GM23338 (cell line): ENCODE measurements at regions not wholly inside any gene's neighbourhood (a gene's known extent, or its start where the extent isn't known, plus 50 kb on each side); places are given as distances from the start of the nearest gene placed in this dataset.

Source experiments
- ATAC-seq: fragments of 200-7000 bp; cut with Tn5 transposase; 3 replicates; pipeline ENCODE4 v1.9.1; 2020
- DNase-seq: peaks from one replicate; pipeline ENCODE4 v3.0.0-alpha.2; 2015; ENCODE audit warnings: low spot score
- H2AFZ ChIP-seq: fragments of 200-600 bp; sonication (generic); 2 replicates; pipeline ENCODE4 v1.8.0; 2016; ENCODE audit warnings: antibody characterized with exemption, mild to moderate bottlenecking, moderate library complexity
- H3F3A ChIP-seq: fragments of 200-600 bp; sonication (generic); replicated peaks from 2 replicates; pipeline ENCODE4 v1.8.0; 2017; ENCODE audit warnings: antibody characterized with exemption, mixed run types, low read depth
- H3K27ac ChIP-seq: fragments of 200-600 bp; sonication (generic); 2 replicates; pipeline ENCODE4 v1.6.1; 2016; ENCODE audit warnings: low read depth
- H3K27me3 ChIP-seq: fragments of 200-600 bp; sonication (generic); 2 replicates; pipeline ENCODE4 v1.8.0; 2016; ENCODE audit warnings: mild to moderate bottlenecking, mixed run types, moderate library complexity; ENCODE audit not compliant: insufficient read depth
- H3K36me3 ChIP-seq: fragments of 200-600 bp; sonication (generic); 2 replicates; pipeline ENCODE4 v1.8.0; 2016; ENCODE audit warnings: mild to moderate bottlenecking; ENCODE audit not compliant: insufficient read depth
- H3K4me1 ChIP-seq: fragments of 200-600 bp; sonication (generic); 2 replicates; pipeline ENCODE4 v1.8.0; 2016; ENCODE audit warnings: mild to moderate bottlenecking, moderate library complexity; ENCODE audit not compliant: insufficient read depth
- H3K4me2 ChIP-seq: fragments of 200-600 bp; sonication (generic); 2 replicates; pipeline ENCODE4 v1.7.1; 2017; ENCODE audit warnings: mixed run types
- H3K4me3 ChIP-seq: fragments of 200-600 bp; sonication (generic); 2 replicates; pipeline ENCODE4 v1.6.1; 2016; ENCODE audit warnings: mixed run types
- H3K79me2 ChIP-seq: fragments of 200-600 bp; sonication (generic); replicated peaks from 2 replicates; pipeline ENCODE4 v1.8.0; 2017; ENCODE audit warnings: mild to moderate bottlenecking; ENCODE audit not compliant: insufficient read depth
- H3K9me2 ChIP-seq: fragments of 200-600 bp; sonication (generic); 2 replicates; pipeline ENCODE4 v1.8.0; 2017; ENCODE audit not compliant: insufficient read depth
- H4K20me1 ChIP-seq: fragments of 200-600 bp; sonication (generic); replicated peaks from 2 replicates; pipeline ENCODE4 v1.8.0; 2017; ENCODE audit warnings: mild to moderate bottlenecking; ENCODE audit not compliant: insufficient read depth
- H3K27ac Mint-ChIP-seq: 2 replicates; pipeline ENCODE4 v1.8.0; 2020; ENCODE audit warnings: inconsistent platforms, mild to moderate bottlenecking, moderate library complexity, mixed read lengths
- H3K27me3 Mint-ChIP-seq: 3 replicates; pipeline ENCODE4 v1.8.0; 2022; ENCODE audit warnings: low read depth, mild to moderate bottlenecking, moderate library complexity, mixed read lengths, inconsistent platforms; ENCODE audit not compliant: insufficient read depth, poor library complexity
- H3K36me3 Mint-ChIP-seq: 3 replicates; pipeline ENCODE4 v1.8.0; 2021; ENCODE audit warnings: low read depth, mild to moderate bottlenecking, inconsistent platforms, moderate library complexity, mixed read lengths
- H3K4me1 Mint-ChIP-seq: 3 replicates; pipeline ENCODE4 v1.8.0; 2020; ENCODE audit warnings: mild to moderate bottlenecking, inconsistent platforms, mixed read lengths
- H3K4me3 Mint-ChIP-seq: 3 replicates; pipeline ENCODE4 v1.8.0; 2021; ENCODE audit warnings: moderate library complexity, mild to moderate bottlenecking, inconsistent platforms, mixed read lengths
- H3K9me3 Mint-ChIP-seq: 3 replicates; pipeline ENCODE4 v1.8.0; 2020; ENCODE audit warnings: moderate library complexity, mild to moderate bottlenecking, inconsistent platforms, mixed read lengths
- CREB1 ChIP-seq: fragments of 250-450 bp; sonication (Bioruptor Pico); IDR thresholded peaks from 2 replicates; pipeline ENCODE4 v1.5.0; 2020; ENCODE audit warnings: low read depth, mild to moderate bottlenecking, moderate library complexity
- ETS1 ChIP-seq: IDR thresholded peaks from 2 replicates; pipeline ENCODE4 v1.6.1; 2016; ENCODE audit warnings: antibody characterized with exemption
- EZH2 ChIP-seq: fragments of 200-600 bp; sonication (generic); IDR thresholded peaks from one replicate; pipeline ENCODE4 v1.8.0; 2017; ENCODE audit warnings: antibody characterized with exemption, mild to moderate bottlenecking, low read depth; ENCODE audit not compliant: unreplicated experiment
- EZH2phosphoT487 ChIP-seq: fragments of 200-600 bp; sonication (generic); IDR thresholded peaks from one replicate; pipeline ENCODE4 v1.8.1; 2018; ENCODE audit warnings: antibody characterized with exemption; ENCODE audit not compliant: unreplicated experiment
- JUNB ChIP-seq: IDR thresholded peaks from one replicate; pipeline ENCODE4 v1.6.1; 2016; ENCODE audit warnings: antibody characterized with exemption; ENCODE audit not compliant: unreplicated experiment
- POLR2AphosphoS5 ChIP-seq: IDR thresholded peaks from 2 replicates; pipeline ENCODE4 v1.6.1; 2016; ENCODE audit warnings: antibody characterized with exemption, low read depth
- STAT1 ChIP-seq: IDR thresholded peaks from one replicate; pipeline ENCODE4 v1.6.1; 2016; ENCODE audit warnings: antibody characterized with exemption; ENCODE audit not compliant: unreplicated experiment
- ZNF114 ChIP-seq: fragments of 250-450 bp; sonication (Bioruptor Pico); IDR thresholded peaks from 2 replicates; pipeline ENCODE4 v1.5.0; 2020; ENCODE audit warnings: mild to moderate bottlenecking, moderate library complexity
- ZNF331 ChIP-seq: fragments of 250-450 bp; sonication (Bioruptor Pico); IDR thresholded peaks from 2 replicates; pipeline ENCODE4 v1.5.0; 2020; ENCODE audit warnings: low read depth, mild to moderate bottlenecking, moderate library complexity
- TF ChIP-seq, protein P1 (sequence below): fragments of 250-450 bp; sonication (Bioruptor Pico); IDR thresholded peaks from 2 replicates; pipeline ENCODE4 v1.5.0; 2020; ENCODE audit warnings: mild to moderate bottlenecking, moderate library complexity
- TF ChIP-seq, protein P2 (sequence below): IDR thresholded peaks from one replicate; pipeline ENCODE4 v1.6.1; 2018; ENCODE audit warnings: antibody characterized with exemption; ENCODE audit not compliant: unreplicated experiment

GRCh38 chr9:11039006-11039405 is 426.2 kb upstream of the PTPRD start (continued):
- TF ChIP-seq, protein P1, sequence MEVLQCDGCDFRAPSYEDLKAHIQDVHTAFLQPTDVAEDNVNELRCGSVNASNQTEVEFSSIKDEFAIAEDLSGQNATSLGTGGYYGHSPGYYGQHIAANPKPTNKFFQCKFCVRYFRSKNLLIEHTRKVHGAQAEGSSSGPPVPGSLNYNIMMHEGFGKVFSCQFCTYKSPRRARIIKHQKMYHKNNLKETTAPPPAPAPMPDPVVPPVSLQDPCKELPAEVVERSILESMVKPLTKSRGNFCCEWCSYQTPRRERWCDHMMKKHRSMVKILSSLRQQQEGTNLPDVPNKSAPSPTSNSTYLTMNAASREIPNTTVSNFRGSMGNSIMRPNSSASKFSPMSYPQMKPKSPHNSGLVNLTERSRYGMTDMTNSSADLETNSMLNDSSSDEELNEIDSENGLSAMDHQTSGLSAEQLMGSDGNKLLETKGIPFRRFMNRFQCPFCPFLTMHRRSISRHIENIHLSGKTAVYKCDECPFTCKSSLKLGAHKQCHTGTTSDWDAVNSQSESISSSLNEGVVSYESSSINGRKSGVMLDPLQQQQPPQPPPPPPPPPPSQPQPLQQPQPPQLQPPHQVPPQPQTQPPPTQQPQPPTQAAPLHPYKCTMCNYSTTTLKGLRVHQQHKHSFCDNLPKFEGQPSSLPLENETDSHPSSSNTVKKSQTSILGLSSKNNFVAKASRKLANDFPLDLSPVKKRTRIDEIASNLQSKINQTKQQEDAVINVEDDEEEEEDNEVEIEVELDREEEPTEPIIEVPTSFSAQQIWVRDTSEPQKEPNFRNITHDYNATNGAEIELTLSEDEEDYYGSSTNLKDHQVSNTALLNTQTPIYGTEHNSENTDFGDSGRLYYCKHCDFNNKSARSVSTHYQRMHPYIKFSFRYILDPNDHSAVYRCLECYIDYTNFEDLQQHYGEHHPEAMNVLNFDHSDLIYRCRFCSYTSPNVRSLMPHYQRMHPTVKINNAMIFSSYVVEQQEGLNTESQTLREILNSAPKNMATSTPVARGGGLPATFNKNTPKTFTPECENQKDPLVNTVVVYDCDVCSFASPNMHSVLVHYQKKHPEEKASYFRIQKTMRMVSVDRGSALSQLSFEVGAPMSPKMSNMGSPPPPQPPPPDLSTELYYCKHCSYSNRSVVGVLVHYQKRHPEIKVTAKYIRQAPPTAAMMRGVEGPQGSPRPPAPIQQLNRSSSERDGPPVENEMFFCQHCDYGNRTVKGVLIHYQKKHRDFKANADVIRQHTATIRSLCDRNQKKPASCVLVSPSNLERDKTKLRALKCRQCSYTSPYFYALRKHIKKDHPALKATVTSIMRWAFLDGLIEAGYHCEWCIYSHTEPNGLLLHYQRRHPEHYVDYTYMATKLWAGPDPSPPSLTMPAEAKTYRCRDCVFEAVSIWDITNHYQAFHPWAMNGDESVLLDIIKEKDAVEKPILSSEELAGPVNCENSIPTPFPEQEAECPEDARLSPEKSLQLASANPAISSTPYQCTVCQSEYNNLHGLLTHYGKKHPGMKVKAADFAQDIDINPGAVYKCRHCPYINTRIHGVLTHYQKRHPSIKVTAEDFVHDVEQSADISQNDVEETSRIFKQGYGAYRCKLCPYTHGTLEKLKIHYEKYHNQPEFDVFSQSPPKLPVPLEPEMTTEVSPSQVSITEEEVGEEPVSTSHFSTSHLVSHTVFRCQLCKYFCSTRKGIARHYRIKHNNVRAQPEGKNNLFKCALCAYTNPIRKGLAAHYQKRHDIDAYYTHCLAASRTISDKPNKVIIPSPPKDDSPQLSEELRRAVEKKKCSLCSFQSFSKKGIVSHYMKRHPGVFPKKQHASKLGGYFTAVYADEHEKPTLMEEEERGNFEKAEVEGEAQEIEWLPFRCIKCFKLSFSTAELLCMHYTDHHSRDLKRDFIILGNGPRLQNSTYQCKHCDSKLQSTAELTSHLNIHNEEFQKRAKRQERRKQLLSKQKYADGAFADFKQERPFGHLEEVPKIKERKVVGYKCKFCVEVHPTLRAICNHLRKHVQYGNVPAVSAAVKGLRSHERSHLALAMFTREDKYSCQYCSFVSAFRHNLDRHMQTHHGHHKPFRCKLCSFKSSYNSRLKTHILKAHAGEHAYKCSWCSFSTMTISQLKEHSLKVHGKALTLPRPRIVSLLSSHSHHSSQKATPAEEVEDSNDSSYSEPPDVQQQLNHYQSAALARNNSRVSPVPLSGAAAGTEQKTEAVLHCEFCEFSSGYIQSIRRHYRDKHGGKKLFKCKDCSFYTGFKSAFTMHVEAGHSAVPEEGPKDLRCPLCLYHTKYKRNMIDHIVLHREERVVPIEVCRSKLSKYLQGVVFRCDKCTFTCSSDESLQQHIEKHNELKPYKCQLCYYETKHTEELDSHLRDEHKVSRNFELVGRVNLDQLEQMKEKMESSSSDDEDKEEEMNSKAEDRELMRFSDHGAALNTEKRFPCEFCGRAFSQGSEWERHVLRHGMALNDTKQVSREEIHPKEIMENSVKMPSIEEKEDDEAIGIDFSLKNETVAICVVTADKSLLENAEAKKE (CRISPR knock-in tag) = no peak
- TF ChIP-seq, protein P2, sequence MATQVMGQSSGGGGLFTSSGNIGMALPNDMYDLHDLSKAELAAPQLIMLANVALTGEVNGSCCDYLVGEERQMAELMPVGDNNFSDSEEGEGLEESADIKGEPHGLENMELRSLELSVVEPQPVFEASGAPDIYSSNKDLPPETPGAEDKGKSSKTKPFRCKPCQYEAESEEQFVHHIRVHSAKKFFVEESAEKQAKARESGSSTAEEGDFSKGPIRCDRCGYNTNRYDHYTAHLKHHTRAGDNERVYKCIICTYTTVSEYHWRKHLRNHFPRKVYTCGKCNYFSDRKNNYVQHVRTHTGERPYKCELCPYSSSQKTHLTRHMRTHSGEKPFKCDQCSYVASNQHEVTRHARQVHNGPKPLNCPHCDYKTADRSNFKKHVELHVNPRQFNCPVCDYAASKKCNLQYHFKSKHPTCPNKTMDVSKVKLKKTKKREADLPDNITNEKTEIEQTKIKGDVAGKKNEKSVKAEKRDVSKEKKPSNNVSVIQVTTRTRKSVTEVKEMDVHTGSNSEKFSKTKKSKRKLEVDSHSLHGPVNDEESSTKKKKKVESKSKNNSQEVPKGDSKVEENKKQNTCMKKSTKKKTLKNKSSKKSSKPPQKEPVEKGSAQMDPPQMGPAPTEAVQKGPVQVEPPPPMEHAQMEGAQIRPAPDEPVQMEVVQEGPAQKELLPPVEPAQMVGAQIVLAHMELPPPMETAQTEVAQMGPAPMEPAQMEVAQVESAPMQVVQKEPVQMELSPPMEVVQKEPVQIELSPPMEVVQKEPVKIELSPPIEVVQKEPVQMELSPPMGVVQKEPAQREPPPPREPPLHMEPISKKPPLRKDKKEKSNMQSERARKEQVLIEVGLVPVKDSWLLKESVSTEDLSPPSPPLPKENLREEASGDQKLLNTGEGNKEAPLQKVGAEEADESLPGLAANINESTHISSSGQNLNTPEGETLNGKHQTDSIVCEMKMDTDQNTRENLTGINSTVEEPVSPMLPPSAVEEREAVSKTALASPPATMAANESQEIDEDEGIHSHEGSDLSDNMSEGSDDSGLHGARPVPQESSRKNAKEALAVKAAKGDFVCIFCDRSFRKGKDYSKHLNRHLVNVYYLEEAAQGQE = no peak
- TF ChIP-seq JUNB = no peak
- no peak for TF ChIP-seq ZNF331 (CRISPR knock-in tag)

GRCh38 chr9:11045589-11045988 is 432.8 kb upstream of the PTPRD start:
- no peak overlapping the region for H3K27ac ChIP-seq
- DNase-seq (peak; percentile 57), ATAC-seq (peak; percentile 71)
- H3K9me3 Mint-ChIP-seq = no peaks in the 10 kb centered on the region; the same call in 2 of the 3 replicates
- no peak overlapping the region for H3K4me3 Mint-ChIP-seq
- H3K4me1 ChIP-seq = no peaks in the 10 kb centered on the region
- H3K36me3 ChIP-seq = no peaks in the 10 kb centered on the region
- no peaks in the 10 kb centered on the region for H3F3A ChIP-seq
- H3K27me3 ChIP-seq = no peaks in the 10 kb centered on the region
- no peak overlapping the region for H3K4me2 ChIP-seq
- no peaks in the 10 kb centered on the region for H3K79me2 ChIP-seq
- no peaks in the 10 kb centered on the region for H3K9me2 ChIP-seq
- H3K27me3 Mint-ChIP-seq = no peaks in the 10 kb centered on the region
- H3K27ac Mint-ChIP-seq = no peak overlapping the region
- H3K4me3 ChIP-seq = no peak overlapping the region
- H3K36me3 Mint-ChIP-seq = no peaks in the 10 kb centered on the region
- no peaks in the 10 kb centered on the region for H4K20me1 ChIP-seq
- TF ChIP-seq STAT1 (no peak), ZNF331 (CRISPR knock-in tag) (no peak), JUNB (no peak), EZH2phosphoT487 (no peak), POLR2AphosphoS5 (no peak), ZNF114 (CRISPR knock-in tag) (no peak), ETS1 (no peak), EZH2 (no peak), CREB1 (no peak)
- TF ChIP-seq, protein P2 = no peak
- no peaks in the 10 kb centered on the region for H3K4me1 Mint-ChIP-seq
- H2AFZ ChIP-seq = no peak overlapping the region
